ENCODE measurements at regions not wholly inside any gene's neighbourhood (a gene's known extent, or its start where the extent isn't known, plus 50 kb on each side); places are given as distances from the start of the nearest gene placed in this dataset.

DNA sequence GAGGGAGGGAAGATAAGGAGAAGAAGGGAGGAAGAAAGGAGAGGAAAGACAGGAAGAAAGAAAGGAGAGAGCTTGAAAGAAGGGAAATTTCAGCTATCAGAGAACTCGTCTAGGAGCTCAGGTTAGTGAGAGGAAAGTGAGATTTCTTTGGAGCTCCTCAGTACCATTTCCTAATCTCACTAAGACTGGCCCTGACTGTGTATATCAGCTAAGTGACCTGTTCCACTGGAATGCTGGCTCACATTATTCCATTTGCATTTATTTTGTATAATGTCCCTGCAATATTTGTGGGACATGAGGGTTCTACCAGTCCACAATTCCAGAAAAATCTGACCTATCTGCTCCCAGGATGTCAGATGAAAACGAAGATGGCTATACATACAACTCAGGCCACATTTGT lies 114.7 kb upstream of the CELF2 start:
- no peak overlapping the region for H3K4me3 ChIP-seq (ENCODE audit: low read length)
- DNase-seq (ENCODE audit: low read depth, low spot score), result no peak

- no peak overlapping the region for H3K4me3 ChIP-seq (ENCODE audit: low read length)
- DNase-seq (ENCODE audit: low read depth, low spot score), result no peak
Measured at GRCh38 chr10:10903620-10904019, 114.1 kb upstream of the CELF2 start.

- no peak for DNase-seq (ENCODE audit: low read depth, low spot score)
- no peak overlapping the region for H3K4me3 ChIP-seq (ENCODE audit: low read length)
Measured at GRCh38 chr10:10910634-10911033, 107.0 kb upstream of the CELF2 start.

GRCh38 chr10:10911035-10911434 lies 106.6 kb upstream of the CELF2 start:
- H3K4me3 ChIP-seq (ENCODE audit: low read length), result no peak overlapping the region
- DNase-seq (ENCODE audit: low read depth, low spot score), result no peak

DNA sequence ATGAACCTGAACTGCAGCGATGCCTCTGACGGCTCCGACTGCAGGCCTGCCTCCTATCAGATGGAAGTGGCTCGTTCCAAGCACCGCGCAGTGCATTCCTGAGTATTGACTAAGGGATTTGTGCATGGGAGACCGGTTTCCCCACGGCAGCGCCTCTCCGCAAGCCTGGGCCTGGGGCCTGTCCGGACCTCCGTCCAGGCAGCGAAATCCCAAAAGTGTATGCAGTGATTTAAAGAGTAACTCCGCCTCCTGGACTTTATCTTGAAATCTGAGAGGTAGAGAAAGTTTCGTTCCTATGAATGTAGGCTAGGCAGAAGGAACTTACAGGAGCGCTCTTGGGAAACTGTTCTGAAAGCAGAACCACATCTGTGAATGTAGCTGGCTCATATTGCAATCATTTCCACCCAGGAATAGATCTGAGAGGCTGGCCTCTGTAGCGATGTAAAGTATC lies 106.2 kb upstream of the CELF2 start:
- DNase-seq (ENCODE audit: low read depth, low spot score), result no peak
- H3K4me3 ChIP-seq (ENCODE audit: low read length), result no peak overlapping the region

- H3K4me3 ChIP-seq (ENCODE audit: low read length), result no peak overlapping the region
- no peak for DNase-seq (ENCODE audit: low read depth, low spot score)
Measured at GRCh38 chr10:10914144-10914543, 103.5 kb upstream of the CELF2 start.

- no peak overlapping the region for H3K4me3 ChIP-seq (ENCODE audit: low read length)
- DNase-seq (ENCODE audit: low read depth, low spot score), result peak; percentile 50
Measured at GRCh38 chr10:10915215-10915614, 102.5 kb upstream of the CELF2 start.

DNA sequence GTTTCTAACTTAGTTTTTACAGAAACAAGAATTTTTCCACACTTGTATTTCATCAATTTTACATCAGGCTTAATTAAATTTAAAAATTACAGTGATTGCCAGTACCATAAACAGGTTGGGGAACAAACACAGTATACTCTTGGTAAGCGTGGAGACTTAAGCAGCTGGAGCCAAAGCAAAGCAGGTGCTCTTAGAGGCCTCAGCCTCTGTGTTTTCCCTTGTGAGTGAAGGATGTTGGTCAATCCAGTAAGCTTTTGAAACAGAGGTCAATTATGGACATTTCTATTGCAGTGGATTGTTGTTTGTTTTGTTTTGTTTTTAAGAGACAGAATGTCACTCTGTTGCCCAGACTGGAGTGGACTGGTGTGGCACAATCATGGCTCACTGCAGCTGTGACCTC lies 100.6 kb upstream of the CELF2 start:
- DNase-seq (ENCODE audit: low read depth, low spot score), result no peak
- no peak overlapping the region for H3K4me3 ChIP-seq (ENCODE audit: low read length)

DNA sequence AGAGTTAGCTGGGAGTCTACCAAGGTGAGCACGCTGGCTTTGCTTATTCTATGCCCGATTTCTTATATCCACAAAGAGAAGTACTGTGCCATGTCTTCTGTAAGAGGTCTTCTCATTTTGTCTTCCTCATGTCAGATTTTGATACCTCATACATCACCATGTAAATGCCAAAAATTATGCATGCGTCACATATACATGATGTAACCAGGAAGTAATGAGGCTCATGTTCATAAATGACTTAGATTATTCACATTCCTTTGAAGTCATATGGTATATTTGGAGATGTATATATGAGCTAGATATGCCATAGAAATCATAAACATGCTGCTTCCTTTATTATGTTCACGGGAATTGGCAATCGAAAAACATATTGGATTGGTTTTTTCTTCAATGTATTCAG lies 97.7 kb upstream of the CELF2 start:
- H3K4me3 ChIP-seq (ENCODE audit: low read length), result no peak overlapping the region
- DNase-seq (ENCODE audit: low read depth, low spot score), result no peak

- no peak overlapping the region for H3K4me3 ChIP-seq (ENCODE audit: low read length)
- no peak for DNase-seq (ENCODE audit: low read depth, low spot score)
Measured at GRCh38 chr10:10921826-10922461, 95.7 kb upstream of the CELF2 start.

GRCh38 chr10:10923029-10923651 lies 94.5 kb upstream of the CELF2 start:
- no peak for DNase-seq (ENCODE audit: low read depth, low spot score)
- H3K4me3 ChIP-seq (ENCODE audit: low read length), result no peak overlapping the region

GRCh38 chr10:10925667-10926066 lies 92.0 kb upstream of the CELF2 start:
- DNase-seq (ENCODE audit: low read depth, low spot score), result no peak
- no peak overlapping the region for H3K4me3 ChIP-seq (ENCODE audit: low read length)

- no peak overlapping the region for H3K4me3 ChIP-seq (ENCODE audit: low read length)
- DNase-seq (ENCODE audit: low read depth, low spot score), result no peak
Measured at GRCh38 chr10:10927608-10928007, 90.1 kb upstream of the CELF2 start.

- no peak overlapping the region for H3K4me3 ChIP-seq (ENCODE audit: low read length)
- no peak for DNase-seq (ENCODE audit: low read depth, low spot score)
Measured at GRCh38 chr10:10930979-10931743, 86.5 kb upstream of the CELF2 start.

DNA sequence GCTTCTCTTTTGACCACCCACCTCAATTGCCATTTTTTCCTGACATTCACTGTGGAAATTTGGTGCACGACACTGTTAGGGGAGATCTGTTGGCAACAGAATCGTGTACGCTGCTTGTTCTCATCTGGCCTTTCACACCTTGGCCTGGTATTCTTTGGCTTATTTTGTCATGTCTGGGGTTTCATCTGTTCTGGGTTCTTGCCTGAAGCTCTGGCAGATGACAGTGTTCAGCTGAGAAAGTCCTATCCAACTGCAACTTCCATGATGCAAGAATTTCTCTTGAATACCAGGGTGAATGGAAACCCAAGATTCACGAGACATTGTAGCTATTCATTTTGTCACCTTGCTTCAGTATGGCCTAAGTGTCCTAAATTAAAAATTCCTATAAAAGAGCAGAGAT lies 82.6 kb upstream of the CELF2 start:
- DNase-seq (ENCODE audit: low read depth, low spot score), result no peak

GRCh38 chr10:10938676-10939075 lies 79.0 kb upstream of the CELF2 start:
- no peak overlapping the region for H3K4me3 ChIP-seq (ENCODE audit: low read length)
- DNase-seq (ENCODE audit: low read depth, low spot score), result no peak

More for the DNA sequence above, 82.6 kb upstream of the CELF2 start:
- H3K4me3 ChIP-seq (ENCODE audit: low read length), result no peak overlapping the region

DNA sequence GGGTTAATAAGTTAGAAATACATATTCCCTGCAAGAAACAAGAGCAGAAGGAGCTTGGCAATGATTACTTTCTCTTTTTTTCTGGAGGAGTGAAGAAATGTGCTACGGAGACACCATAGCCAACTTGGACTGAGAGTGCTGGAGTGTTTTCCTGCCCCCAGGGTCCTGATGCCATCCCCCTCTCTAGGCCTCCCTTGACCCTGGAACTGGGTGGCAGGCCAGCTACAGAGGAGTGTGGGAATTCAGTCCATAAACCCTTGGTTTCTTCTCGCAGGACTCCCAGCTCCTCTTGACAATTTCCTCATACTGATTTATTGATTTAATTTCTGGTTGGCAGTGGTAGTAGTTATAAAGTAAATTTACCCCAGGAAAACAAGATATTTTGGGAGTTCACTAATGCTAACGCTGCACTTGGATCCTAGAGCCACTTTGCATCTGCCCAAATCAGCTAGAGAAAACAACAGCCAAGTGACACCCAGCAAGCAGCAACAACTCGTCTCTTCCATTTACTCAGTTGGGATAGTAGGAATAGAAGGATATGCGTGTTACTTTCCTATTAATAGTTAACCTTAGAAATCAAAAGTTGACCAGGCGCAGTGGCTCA lies 76.4 kb upstream of the CELF2 start:
- H3K4me3 ChIP-seq (ENCODE audit: low read length), result no peak overlapping the region
- no peak for DNase-seq (ENCODE audit: low read depth, low spot score)

GRCh38 chr10:10942441-10942840 lies 75.2 kb upstream of the CELF2 start:
- no peak for DNase-seq (ENCODE audit: low read depth, low spot score)
- H3K4me3 ChIP-seq (ENCODE audit: low read length), result no peak overlapping the region

DNA sequence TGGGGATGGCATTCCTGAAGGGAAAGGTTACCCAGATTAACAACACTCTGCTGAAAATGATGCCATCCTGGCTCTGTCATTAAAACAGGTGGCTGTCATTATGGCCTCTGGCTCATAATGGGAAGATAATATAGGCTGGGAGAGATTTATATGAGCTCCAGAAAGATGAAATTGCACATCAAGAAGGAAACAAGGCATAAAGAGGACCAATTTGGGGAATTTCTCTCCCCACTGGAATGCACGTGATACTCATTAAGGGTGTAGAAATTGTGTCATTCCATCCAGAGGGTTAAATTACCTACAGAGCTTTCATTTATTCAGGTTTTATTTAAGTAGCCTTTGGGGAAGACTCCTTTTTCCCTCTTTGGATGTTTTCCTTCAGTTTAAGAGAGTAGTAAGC lies 71.6 kb upstream of the CELF2 start:
- no peak for DNase-seq (ENCODE audit: low read depth, low spot score)
- no peak overlapping the region for H3K4me3 ChIP-seq (ENCODE audit: low read length)

DNA sequence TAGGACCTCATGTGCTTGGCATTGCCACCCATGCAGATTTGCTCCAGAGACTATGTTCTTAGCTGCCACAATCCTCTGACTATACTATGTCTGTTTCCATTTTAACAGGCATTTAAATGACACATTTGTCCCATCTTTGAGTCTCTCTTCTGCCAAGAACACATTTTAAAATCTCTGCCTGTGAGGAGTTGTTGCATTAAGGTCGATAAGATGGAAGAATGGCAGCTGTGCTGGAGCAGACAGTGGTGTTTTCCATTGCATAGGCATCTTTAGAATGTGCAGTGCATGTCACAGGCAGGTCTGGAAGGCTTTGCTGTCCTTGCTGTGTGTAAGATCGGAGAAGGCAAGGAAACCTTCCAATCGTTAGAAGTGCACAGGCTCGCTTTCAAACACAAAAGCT lies 70.9 kb upstream of the CELF2 start:
- no peak for DNase-seq (ENCODE audit: low read depth, low spot score)
- H3K4me3 ChIP-seq (ENCODE audit: low read length), result no peak overlapping the region
